ENCODE measurements at regions not wholly inside any gene's neighbourhood (a gene's known extent, or its start where the extent isn't known, plus 50 kb on each side); places are given as distances from the start of the nearest gene placed in this dataset.

- no peaks in the 10 kb centered on the region for H3K27me3 ChIP-seq
- H3K4me1 ChIP-seq (ENCODE audit: insufficient read depth) = no peaks in the 10 kb centered on the region
- DNase-seq = no peak
- 75 to 86% (median 76%) methylated on average over 1 of the region's 1 CpG for WGBS, 3 donors
- no peak overlapping the region for H3K27ac ChIP-seq
- no peak overlapping the region for H3K4me3 ChIP-seq
- intact Hi-C loops (cut with DNase I) = no loop called here
- TF ChIP-seq POLR2A (IDR thresholded peaks at IDR 0.05) (no peak), EP300 (IDR thresholded peaks at IDR 0.05) (no peak)
- TF ChIP-seq, protein P1, sequence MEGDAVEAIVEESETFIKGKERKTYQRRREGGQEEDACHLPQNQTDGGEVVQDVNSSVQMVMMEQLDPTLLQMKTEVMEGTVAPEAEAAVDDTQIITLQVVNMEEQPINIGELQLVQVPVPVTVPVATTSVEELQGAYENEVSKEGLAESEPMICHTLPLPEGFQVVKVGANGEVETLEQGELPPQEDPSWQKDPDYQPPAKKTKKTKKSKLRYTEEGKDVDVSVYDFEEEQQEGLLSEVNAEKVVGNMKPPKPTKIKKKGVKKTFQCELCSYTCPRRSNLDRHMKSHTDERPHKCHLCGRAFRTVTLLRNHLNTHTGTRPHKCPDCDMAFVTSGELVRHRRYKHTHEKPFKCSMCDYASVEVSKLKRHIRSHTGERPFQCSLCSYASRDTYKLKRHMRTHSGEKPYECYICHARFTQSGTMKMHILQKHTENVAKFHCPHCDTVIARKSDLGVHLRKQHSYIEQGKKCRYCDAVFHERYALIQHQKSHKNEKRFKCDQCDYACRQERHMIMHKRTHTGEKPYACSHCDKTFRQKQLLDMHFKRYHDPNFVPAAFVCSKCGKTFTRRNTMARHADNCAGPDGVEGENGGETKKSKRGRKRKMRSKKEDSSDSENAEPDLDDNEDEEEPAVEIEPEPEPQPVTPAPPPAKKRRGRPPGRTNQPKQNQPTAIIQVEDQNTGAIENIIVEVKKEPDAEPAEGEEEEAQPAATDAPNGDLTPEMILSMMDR (IDR thresholded peaks at IDR 0.05) = no peak
- H3K36me3 ChIP-seq = no peaks in the 10 kb centered on the region
- H3K9me3 ChIP-seq = no peaks in the 10 kb centered on the region
Measured at GRCh38 chr10:64463406-64463805, 942.2 kb downstream of the REEP3 start.

- H3K27me3 ChIP-seq = no peaks in the 10 kb centered on the region
- no peaks in the 10 kb centered on the region for H3K9me3 ChIP-seq
- no peak overlapping the region for H3K27ac ChIP-seq
- TF ChIP-seq, protein P1 (IDR thresholded peaks at IDR 0.05) = no peak
- no peak for TF ChIP-seq POLR2A (IDR thresholded peaks at IDR 0.05)
- TF ChIP-seq EP300 (IDR thresholded peaks at IDR 0.05) = no peak
- H3K4me1 ChIP-seq (ENCODE audit: insufficient read depth) = no peaks in the 10 kb centered on the region
- WGBS, 3 donors = 69 to 86% (median 82%) methylated on average over 2 of the region's 2 CpGs
- H3K36me3 ChIP-seq = no peaks in the 10 kb centered on the region
- no peak overlapping the region for H3K4me3 ChIP-seq
- no peak for DNase-seq
- intact Hi-C loops (cut with DNase I) = no loop called here
Measured at GRCh38 chr10:64465653-64466052, 944.5 kb downstream of the REEP3 start.

- Histone ChIP-seq H3K4me3 (no peak overlapping the region), H3K27ac (no peak overlapping the region), H3K4me1 (ENCODE audit: insufficient read depth) (no peaks in the 10 kb centered on the region), H3K36me3 (no peaks in the 10 kb centered on the region), H3K27me3 (no peaks in the 10 kb centered on the region), H3K9me3 (no peaks in the 10 kb centered on the region)
- 84 to 98% (median 94%) methylated on average over 2 of the region's 2 CpGs for WGBS, 3 donors
- DNase-seq = no peak
- intact Hi-C loops (cut with DNase I) = no loop called here
- TF ChIP-seq EP300 (IDR thresholded peaks at IDR 0.05) = no peak
- no peak for TF ChIP-seq POLR2A (IDR thresholded peaks at IDR 0.05)
- TF ChIP-seq, protein P1 (IDR thresholded peaks at IDR 0.05) = no peak
Measured at GRCh38 chr10:64468219-64468618, 947.0 kb downstream of the REEP3 start.

DNA sequence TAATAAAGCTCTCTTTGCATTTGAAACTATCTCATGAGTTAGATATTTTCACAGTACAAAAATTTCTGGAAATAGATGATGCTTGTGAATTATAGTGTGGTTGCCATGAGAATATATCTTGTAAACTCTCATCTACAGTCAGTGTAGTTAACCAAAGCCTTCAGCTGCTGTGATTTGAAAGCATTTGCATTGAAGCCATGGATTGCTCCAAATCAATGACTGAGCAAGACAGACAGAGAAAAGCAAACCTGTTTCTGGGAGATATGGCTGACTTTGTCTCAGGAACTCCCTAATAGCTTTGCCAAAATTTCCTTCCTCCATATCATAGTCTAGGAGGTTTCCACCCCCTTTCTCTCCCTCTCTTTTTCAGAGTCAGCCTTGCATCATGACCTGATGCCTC is 955.3 kb downstream of the REEP3 start:
- H3K4me1 ChIP-seq (ENCODE audit: insufficient read depth) = no peaks in the 10 kb centered on the region
- no peaks in the 10 kb centered on the region for H3K27me3 ChIP-seq
- TF ChIP-seq, protein P1 (IDR thresholded peaks at IDR 0.05) = no peak
- no peak for TF ChIP-seq EP300 (IDR thresholded peaks at IDR 0.05)
- TF ChIP-seq POLR2A (IDR thresholded peaks at IDR 0.05) = no peak
- no peaks in the 10 kb centered on the region for H3K9me3 ChIP-seq
- H3K36me3 ChIP-seq = no peaks in the 10 kb centered on the region
- intact Hi-C loops (cut with DNase I) = no loop called here
- no peak overlapping the region for H3K4me3 ChIP-seq
- DNase-seq = no peak
- H3K27ac ChIP-seq = no peak overlapping the region

DNA sequence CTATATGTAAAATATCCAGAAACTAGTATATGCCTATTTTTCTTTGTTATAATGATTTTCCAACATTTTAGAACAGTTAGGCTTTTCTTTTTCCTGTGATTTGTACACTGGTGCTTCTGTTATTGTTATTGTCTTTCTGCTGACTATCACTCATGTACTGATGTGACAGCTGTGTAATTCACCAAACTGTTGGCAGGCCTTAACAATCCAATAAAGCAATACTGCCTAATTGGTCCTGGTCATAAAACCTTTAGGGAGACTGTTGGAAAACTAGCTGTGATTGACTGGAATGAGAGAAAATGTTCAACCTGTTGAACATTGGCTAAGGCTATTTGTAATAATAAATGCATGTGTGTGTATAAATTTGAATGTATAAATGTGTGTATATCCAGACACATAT is 956.6 kb downstream of the REEP3 start:
- intact Hi-C loops (cut with DNase I) = no loop called here

More for the DNA sequence above, 956.6 kb downstream of the REEP3 start:
- no peaks in the 10 kb centered on the region for H3K9me3 ChIP-seq
- no peaks in the 10 kb centered on the region for H3K4me1 ChIP-seq (ENCODE audit: insufficient read depth)
- DNase-seq = no peak
- no peaks in the 10 kb centered on the region for H3K36me3 ChIP-seq
- no peak overlapping the region for H3K4me3 ChIP-seq
- H3K27me3 ChIP-seq = no peaks in the 10 kb centered on the region
- no peak overlapping the region for H3K27ac ChIP-seq
- TF ChIP-seq, protein P1 (IDR thresholded peaks at IDR 0.05) = no peak
- no peak for TF ChIP-seq EP300 (IDR thresholded peaks at IDR 0.05)
- TF ChIP-seq POLR2A (IDR thresholded peaks at IDR 0.05) = no peak
